ENCODE measurements at regions not wholly inside any gene's neighbourhood (a gene's known extent, or its start where the extent isn't known, plus 50 kb on each side); places are given as distances from the start of the nearest gene placed in this dataset.
"Not testable (repeated sequence)": the region's sequence is repeated elsewhere in the genome, so short reads cannot be mapped to it uniquely, and the experiment has no call there.

GRCh38 chr13:80086304-80086721 is 254.6 kb downstream of the SPRY2 start:
- DNase-seq (ENCODE audit: insufficient read length, low spot score) = no peak
- no peak for FAIRE-seq

GRCh38 chr13:80083853-80084676 is 256.9 kb downstream of the SPRY2 start:
- no peak for DNase-seq (ENCODE audit: insufficient read length, low spot score)
- FAIRE-seq = no peak

GRCh38 chr13:80083081-80083852 is 257.7 kb downstream of the SPRY2 start:
- FAIRE-seq (no peak), DNase-seq (ENCODE audit: insufficient read length, low spot score) (no peak)

DNA sequence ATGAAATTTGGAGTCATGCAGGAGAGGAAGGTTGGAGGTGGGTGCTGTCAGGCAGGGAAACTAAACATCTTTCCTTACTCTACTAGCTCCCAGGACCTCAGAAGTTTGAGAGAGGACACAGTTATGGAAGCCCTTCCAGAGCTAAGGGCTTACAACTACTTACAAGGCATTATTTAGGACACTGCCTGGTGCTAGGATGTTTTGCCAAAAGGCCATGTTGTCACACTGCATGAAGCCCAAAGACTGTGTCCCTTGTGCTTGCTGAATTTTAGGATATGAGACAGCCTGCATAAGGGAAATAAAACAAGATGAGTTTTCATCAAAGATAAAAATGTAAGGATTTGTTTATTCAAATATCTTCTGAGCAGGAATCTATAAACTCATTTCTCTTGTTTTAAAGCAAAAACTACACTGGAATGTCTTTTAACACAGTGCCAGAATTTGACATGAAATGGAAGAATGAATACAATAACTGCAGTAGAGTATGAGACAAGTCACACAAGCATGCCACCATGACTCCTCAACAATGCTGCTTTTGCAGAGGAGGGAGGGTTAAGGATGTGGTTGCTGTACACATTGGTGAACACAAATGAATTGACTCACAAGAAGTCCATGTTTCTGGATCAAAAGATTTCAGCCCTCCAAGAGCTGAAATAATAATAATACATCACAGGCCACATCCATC is 258.4 kb downstream of the SPRY2 start:
- DNase-seq (ENCODE audit: insufficient read length, low spot score) = no peak
- no peak for FAIRE-seq

GRCh38 chr13:80074811-80075210 is 266.1 kb downstream of the SPRY2 start:
- FAIRE-seq (no peak), DNase-seq (ENCODE audit: insufficient read length, low spot score) (no peak)

DNA sequence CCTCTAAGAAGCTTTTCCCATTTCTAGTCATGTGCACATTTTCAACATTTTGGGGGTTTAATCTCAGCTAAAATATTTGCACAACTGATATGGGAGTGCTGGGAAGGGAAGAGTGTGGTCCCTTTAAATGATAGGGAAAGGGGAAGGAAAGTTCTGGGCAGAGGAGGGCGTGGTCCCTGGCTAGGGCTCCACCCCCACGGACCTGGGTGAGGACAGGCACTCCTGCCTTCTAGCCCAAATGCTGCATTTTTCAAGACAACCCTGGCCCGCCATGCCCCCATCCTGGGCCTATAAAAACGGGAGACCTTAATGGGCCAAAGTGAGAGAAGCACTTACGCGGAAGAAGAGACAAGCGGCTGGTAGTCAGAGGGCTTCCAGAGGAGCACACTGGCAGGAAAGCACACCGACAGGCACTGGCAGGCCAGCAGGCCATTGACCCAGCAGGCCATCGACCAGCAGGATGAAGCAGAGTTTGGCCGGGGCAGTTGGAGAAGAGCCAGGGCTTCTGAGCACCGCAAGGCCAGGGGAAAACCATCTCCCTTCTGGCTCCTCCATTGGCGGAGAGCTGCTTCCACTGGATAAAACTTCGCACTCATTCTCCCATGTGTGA is 266.7 kb downstream of the SPRY2 start:
- DNase-seq (ENCODE audit: insufficient read length, low spot score) (no peak), FAIRE-seq (no peak)

DNA sequence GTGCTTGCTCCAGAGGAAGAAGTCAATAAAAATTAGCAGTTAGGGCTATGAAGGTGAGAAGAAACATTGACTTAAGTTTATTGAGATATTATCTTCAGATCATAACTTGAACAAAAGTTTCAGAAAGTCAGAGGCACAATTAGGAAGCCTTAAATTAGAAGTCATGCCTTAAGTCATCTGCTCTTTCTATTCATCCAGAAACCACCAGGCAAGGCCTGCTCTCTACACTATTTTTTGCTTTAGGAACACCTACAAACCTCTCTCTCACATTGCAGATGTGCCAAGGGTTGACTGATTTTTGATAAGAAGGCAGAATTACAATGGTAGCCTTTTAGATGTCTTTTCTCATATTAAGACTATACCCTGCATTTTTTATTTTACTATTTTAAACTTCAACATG is 268.7 kb downstream of the SPRY2 start:
- DNase-seq (ENCODE audit: insufficient read length, low spot score) (no peak), FAIRE-seq (no peak)

DNA sequence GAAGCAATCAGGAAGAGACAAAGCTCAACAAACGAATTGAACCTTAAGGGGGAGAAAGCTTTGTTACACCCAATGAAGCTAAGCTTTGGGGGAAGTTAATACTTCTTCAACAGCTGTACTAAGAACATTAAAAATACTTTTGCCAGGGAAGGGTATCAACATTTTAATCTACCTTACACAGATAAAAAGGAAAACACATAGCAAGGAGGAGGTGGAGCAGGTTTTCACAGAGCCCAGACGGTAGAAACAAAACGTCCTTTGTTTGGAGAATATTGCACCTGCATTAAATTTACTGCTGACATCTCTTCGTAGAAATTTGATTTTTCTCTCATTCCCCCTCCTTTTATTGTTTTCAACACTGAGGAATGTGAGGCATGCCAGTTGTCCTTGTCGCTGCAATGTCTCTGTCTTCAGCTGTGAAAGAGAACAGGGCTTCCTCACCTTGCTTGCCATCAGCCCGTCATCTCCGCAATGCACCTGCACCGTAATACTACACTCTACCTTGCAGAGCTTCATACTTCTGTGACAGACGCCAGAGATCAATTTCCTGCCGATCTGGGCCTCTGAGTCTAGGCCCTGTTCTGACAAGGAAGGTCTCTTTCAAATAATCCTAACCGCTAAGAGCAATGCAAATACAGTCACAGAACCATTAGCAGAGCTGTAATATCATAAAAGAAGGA is 270.8 kb downstream of the SPRY2 start:
- DNase-seq (ENCODE audit: insufficient read length, low spot score) (no peak), FAIRE-seq (no peak)

- FAIRE-seq (no peak), DNase-seq (ENCODE audit: insufficient read length, low spot score) (no peak)
Measured at GRCh38 chr13:80069374-80069773, 271.6 kb downstream of the SPRY2 start.

GRCh38 chr13:80065996-80066395 is 274.9 kb downstream of the SPRY2 start:
- DNase-seq (ENCODE audit: insufficient read length, low spot score) = no peak
- FAIRE-seq = no peak

GRCh38 chr13:80062416-80062815 is 278.5 kb downstream of the SPRY2 start:
- DNase-seq (ENCODE audit: insufficient read length, low spot score); FAIRE-seq: not testable (repeated sequence)

DNA sequence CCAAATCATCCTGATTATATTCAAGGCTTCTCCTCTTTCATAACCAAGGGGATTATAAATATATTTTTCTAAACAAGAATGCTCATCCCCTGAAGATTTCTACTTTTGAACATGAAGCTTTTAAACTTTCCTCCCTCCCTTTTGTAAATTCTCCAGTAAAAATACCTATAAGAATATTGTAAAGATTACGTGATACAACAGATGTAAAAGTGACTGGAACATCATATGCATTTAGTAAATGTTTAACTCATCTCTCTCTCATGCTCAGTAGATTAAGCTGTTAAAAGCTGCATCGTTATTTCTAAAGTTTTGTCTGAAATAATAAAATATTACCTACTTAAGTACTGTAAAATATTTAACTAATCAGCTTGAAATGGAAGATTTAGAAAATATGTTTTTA is 281.1 kb downstream of the SPRY2 start:
- FAIRE-seq (no peak), DNase-seq (ENCODE audit: insufficient read length, low spot score) (no peak)

DNA sequence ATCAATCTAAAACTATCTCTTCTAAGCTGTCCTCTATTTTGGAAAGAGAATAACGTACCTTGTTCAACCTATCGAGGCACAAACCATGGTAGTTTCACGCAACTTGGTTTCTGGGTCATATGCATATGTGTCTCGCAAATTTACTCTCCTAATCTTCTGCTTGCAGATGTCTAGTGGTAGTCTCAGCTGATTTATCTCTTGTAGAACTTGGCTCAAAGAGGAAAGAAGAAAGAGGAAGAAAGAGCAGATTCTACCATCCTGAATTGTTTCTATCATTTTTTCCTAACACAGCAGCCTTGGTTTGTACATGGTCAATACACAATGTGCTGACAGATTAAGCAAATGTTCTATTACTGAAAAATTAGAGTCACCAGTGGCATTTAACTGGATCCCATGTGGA is 282.3 kb downstream of the SPRY2 start:
- DNase-seq (ENCODE audit: insufficient read length, low spot score) = no peak
- no peak for FAIRE-seq

- DNase-seq (ENCODE audit: insufficient read length, low spot score) (no peak), FAIRE-seq (no peak)
Measured at GRCh38 chr13:80055847-80056246, 285.1 kb downstream of the SPRY2 start.

DNA sequence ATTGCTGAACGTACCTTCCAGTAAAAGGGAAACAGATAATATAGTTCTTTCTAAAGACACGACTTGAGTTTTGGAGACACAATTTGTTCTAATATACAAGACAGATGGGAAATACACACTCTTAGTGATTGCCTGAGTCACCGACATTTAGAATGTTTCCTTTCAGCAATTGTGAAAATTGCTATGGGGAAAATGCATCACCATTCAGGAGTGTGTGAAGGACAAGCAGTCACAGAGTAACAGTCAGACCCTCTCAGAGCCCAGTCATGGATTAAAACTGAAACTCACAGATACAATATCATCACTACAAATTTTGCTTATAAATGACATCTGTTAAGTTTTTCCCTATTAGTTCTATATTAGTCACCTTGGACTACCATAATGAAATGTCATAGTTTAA is 286.1 kb downstream of the SPRY2 start:
- no peak for FAIRE-seq
- no peak for DNase-seq (ENCODE audit: insufficient read length, low spot score)

DNA sequence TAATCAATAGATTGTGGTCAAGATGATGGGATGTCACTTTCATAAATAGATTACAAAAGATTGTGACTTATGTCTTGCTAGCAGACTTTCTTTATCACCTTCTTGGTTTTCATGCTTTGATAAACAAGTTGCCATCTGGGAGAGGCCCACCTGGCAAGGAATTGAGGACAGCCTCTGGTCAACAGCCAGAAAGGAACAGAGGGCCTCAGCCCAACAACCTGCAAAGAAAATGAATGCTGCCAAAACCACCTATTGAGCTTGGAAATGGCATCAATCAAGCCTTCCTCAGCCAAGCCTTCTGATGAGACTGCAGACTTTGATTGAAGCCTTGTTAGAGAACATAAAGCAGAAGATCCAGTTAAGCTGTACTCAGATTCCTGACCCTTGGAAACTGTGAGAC is 288.6 kb downstream of the SPRY2 start:
- no peak for DNase-seq (ENCODE audit: insufficient read length, low spot score)
- no peak for FAIRE-seq

GRCh38 chr13:80050252-80050651 is 290.7 kb downstream of the SPRY2 start:
- FAIRE-seq (no peak), DNase-seq (ENCODE audit: insufficient read length, low spot score) (no peak)

DNA sequence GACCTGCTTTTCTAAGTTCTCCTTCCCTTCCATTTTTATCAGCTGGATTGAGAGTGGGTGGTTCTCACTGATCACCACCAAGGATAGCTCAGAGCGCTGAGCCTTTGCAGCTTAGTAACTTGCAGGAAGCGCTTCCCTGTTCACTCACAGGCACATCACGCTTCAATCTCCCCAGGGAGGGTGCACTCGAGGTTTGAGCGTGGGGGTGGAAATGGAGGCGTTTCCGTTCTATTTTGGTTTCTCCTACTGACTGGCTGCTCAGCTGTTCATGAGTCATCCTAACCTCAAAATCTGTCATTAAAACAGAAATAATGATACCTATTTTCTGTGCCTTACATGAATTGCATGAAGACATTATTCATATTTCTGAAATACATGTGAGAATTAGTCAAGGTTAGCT is 292.1 kb downstream of the SPRY2 start:
- FAIRE-seq (peak; percentile 98), DNase-seq (ENCODE audit: insufficient read length, low spot score) (peak; percentile 32)

DNA sequence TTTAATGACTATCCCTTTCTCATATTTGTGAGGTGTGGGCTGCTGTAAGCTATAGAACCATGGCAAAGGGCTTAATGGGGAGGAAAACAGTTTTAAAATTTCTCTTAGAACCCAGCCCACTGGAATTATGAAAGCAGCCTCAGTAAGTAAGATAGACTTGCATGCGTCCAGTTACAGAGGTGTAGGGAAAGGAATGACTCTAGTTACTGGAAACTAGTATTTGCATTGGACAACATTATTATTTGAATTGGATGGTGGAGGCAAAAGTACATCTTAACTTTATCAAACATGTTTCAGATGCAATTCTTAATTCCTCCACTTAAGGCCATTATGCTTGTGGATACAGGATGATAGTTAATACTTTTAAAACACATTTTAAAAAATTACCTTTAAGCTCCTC is 292.9 kb downstream of the SPRY2 start:
- DNase-seq (ENCODE audit: insufficient read length, low spot score) = no peak

DNA sequence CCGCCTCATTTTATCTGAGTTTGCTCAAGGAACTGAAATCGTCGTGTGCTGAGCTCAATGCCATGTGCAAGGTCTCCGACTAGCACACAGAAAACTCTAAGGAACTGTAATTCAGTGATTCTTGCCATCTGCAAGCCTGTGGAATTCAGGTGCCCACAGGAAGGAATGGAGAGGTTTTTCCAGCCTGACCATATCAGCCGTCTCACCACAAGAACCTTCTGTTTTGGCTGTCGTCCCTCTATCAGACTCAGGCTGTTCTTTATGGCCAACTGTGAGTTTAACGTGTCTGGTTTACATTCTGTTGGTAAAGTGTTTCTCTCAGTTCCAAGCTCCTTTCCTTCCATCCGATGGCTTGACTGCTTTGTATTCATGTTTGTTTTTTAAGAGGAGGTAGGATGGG is 293.5 kb downstream of the SPRY2 start:
- no peak for DNase-seq (ENCODE audit: insufficient read length, low spot score)
- peak; percentile 49 for FAIRE-seq

More for the DNA sequence above, 292.9 kb downstream of the SPRY2 start:
- FAIRE-seq = no peak

DNA sequence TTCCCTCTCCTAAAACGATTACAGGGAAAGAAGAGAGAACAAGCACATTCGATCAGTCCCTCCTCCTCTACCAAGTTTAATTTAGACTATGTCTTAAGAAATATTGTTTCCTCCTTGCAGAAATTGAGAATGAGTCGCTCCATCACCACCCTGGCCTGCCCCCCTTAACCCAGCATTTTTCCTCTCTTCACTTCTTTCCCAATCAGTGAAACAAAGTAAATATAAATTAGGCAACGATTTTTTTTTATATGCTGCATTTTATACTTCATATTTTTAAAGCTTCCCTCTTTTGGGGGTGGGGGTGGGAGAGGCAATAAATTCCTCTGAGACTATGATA is 300.0 kb downstream of the SPRY2 start:
- FAIRE-seq = no peak
- DNase-seq (ENCODE audit: insufficient read length, low spot score) = no peak
